HG02763 (cell line): ENCODE measurements at regions not wholly inside any gene's neighbourhood (a gene's known extent, or its start where the extent isn't known, plus 50 kb on each side); places are given as distances from the start of the nearest gene placed in this dataset.

Experiments
- ATAC-seq: cut with Tn5 transposase; IDR thresholded peaks from one replicate; pipeline ENCODE4 v1.9.1; 2021; ENCODE audit warnings: mild to moderate bottlenecking, moderate library complexity; ENCODE audit not compliant: unreplicated experiment

DNA sequence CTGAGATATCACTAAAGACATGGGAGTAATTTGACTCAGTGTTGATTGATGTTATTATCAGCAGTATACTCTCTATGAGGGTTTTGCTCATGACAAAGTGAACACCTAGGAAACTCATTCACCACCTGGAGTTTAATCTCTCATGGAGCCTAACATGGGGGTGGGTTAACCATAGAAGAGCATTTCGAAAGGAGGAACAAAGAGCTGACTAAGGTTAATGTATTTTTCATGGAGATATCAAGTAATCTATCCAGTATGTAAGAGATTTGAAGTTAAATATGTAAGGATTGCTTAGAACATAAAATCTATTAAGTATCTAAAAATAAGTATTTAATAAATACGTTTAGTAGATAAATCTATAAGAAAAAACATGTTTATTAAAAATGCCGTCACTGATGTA lies 917.8 kb downstream of the EPHA4 start:
- ATAC-seq = no peak

DNA sequence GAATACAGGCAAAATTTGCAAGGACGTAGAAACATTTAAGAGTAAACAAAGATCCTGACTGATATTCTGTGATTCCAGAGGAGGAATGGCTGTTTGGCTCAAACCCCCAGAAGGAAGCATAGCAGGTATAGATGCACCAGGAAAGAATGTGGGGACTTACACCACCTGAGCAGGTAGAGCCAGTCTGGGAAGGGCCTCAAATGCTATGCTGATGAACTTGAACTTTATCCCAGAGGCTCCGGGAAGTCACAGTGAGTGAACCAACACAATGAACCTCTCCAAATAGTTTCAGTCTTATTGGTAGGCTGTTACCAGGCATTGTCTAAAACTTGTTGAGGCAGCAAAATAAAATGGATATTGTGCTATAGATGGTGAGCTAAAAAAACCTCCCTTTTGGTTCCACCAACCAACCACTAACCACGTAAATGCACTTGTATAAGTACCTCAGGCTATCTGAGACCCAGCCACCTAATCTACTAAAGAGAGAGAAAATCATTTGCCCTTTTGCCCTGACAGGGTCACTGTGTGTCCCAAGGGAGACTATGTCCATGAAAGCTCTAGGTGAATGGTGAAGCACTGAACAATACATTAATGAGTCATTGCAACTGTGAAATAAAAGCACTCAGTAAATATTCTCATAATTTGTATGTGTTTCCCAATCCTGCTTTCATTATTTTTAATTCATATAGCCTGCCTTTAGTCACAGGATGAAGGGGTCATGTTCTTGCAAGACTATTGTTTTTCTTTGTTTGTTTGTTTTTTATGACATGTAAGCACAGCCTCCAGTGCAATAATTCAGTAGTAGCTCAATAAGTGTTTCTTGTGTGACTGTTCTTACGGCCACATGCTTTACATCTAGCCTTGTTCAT lies 911.6 kb downstream of the EPHA4 start:
- no peak for ATAC-seq

- no peak for ATAC-seq
Observed at GRCh38 chr2:220662431-220662830, 909.7 kb downstream of the EPHA4 start.

DNA sequence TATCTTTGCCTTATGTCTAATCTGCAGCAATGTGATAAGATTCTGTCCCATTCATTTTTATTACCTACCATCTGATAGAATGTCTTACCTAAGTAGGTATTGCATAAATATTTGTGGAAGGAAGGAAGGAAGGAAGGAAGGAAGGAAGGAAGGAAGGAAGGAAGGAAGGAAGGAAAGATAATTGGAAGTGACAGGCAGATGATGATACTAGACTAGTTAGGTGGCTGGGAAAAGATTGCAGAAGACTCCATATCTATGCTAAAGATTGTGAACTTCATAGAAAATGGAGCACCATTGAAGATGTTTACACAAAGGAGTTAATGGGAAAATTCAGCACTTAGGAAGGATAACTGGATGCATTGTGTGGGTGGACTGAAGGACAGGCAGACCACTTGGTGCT lies 909.0 kb downstream of the EPHA4 start:
- ATAC-seq = no peak

GRCh38 chr2:220664272-220665107 lies 907.6 kb downstream of the EPHA4 start:
- no peak for ATAC-seq

- ATAC-seq = no peak
Observed at GRCh38 chr2:220665108-220665471, 907.0 kb downstream of the EPHA4 start.

DNA sequence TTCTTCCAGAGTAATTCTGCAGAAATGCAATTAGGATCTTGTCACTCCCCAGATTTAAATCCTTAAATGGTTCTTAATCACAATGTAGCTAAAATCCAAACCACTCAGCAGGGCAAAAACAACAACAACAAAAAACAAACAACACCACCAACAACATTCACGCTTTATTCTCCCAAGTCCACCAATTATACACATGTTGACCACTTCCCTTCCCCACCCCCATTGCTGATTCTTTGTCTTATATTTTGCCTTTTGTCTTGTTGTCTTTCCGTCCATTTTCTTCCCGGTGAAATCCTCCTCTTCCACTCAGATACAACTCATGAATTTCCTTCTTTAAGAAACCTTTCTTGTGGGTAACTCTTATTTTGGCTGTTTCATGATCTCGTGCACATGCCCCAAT lies 902.8 kb downstream of the EPHA4 start:
- no peak for ATAC-seq

DNA sequence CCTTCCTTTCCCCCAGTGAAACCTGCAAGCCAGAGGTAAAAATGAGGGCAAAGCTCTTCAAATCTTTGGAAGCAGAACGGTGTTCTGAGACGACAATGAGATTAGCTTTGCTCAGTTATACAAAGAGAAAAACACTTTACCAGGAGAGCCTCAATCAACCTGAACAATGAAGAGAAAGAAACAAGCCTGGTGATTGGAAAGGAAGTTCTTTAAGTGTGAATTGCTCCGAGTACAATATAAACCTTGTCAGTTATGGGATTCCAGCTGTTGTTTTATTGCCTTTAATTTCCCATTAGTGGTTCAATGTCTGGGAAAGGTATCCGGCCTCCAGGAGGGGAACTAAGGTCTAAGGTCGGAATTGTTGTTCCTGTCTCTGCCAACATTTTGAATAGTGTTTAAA lies 901.6 kb downstream of the EPHA4 start:
- no peak for ATAC-seq

DNA sequence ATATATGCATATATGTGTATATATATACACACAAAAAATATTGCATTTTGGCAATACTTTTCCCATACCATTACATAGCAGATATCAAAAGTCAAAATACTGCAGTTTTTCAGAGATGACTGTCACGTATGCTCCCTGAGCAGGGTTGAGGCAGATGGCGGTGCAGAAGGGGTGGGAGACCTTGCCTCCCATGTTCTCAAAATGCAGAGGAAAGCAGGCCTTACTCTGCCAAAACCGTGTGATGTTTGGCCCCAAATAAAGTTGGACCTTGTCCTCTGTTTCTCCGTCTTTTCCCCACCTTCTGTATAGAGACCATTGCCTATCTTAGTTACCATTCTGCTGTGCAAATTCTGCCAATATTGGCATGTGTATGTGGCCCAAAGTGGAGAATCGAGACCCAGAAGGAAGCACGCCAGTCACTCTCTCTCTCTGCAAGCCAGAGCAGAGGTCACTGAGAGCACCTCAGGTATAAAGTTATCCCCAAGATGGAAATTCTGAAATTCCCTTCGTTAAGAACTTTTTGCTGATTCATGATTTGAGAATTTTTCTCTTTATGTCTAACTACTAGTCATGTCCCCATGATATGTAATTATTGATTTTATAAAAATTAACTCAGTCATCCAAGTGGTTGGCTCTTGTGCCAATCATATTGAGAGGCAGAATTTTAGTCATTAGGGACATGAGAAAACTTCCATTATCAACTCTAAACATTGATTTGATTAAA lies 898.8 kb downstream of the EPHA4 start:
- ATAC-seq = no peak

DNA sequence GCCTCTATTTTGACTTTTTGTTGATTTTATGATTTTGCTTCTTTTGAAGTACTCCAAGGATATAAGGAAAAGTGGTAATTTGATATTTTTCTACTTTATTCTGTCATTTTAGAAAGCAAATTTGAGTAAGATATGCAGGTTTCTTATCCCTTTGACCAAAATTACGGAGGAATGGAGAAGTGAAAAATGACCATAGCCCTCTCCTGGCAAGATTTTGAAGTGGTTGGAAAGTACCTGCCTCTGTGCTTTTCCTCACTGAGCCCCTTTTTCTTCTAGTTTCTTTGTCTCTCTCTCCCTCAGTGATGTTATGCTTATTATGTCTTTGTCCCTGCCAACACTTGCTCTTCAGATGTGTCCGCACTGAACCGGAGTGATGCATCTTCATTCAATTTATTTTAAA lies 898.1 kb downstream of the EPHA4 start:
- ATAC-seq = no peak

DNA sequence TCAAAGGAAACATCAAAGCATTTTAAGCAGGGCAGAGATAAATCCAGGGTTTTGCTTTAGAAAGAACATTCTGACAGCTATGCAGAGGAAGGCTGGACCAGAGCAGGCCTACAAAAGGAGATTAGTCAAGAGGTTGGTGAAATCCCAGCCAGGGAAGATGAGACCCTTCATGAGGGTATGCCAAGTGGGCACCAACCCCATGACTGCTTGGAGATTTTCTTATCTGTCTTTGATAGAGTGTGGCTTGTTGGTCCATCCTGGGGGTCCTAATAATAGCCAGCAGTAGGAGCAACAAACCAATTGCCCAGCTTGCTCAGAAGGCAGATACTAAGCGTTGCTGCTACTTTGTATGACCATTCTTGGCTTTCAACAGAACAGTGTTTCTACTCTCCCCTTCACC lies 895.4 kb downstream of the EPHA4 start:
- no peak for ATAC-seq

- no peak for ATAC-seq
Observed at GRCh38 chr2:220678943-220679342, 893.2 kb downstream of the EPHA4 start.

GRCh38 chr2:220682616-220683015 lies 889.5 kb downstream of the EPHA4 start:
- no peak for ATAC-seq

DNA sequence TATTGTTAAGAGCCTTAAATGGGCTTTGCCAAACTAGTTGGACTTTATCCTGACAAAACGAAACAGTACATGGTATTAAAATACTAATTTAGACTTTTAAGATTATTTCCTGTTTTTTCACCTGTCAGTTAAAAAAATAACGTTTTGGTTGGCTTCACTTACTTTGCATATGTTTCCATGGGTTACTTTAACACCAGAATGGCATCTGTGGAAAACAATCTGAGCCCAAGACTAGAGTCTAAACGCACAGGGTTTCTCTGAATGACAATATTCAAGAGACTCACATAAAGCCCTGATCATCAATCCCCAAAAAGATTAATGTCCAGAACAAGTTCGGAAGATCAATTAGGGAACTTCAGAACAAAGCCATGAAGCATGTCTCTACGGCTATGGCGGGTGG lies 888.0 kb downstream of the EPHA4 start:
- ATAC-seq = no peak

- peak; percentile 76 for ATAC-seq
Observed at GRCh38 chr2:220687231-220687843, 884.8 kb downstream of the EPHA4 start.

GRCh38 chr2:220695397-220696279 lies 876.5 kb downstream of the EPHA4 start:
- ATAC-seq = no peak

DNA sequence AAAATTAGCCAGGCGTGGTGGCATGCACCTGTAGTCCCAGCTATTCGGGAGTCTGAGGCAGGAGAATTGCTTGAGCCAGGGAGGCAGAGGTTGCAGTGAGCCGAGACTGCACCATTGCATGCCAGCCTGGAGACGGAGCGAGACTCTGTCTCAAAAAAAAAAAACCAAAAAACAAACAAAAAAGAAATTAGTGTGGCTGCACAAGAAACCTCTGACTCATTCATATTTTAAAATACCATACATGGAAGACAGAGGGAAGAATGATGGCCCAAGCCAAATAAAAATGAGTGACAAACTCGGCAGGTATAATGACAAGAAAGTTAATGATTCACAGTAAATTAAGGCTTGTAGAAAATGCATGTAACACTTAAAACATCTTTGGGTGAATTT lies 875.8 kb downstream of the EPHA4 start:
- no peak for ATAC-seq

GRCh38 chr2:220697011-220697410 lies 875.1 kb downstream of the EPHA4 start:
- no peak for ATAC-seq

DNA sequence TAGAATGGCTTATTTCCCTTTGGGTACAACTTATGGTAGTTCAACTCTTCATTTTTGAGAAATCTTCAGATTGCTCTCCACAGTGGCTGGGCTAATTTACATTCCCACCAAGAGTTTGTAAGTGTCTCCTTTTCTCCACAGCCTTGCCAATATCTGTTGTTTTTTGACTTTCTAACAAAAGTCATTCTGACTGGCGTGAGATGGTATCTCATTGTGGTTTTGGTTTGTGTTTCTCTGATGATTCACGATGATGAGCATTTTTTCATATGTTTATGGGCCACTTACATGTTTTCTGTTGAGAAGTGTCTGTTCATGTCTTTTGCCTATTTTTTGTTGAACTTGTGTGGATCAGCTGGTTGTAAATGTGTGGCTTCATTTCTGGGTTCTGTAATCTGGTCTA lies 871.0 kb downstream of the EPHA4 start:
- no peak for ATAC-seq

GRCh38 chr2:220703279-220703678 lies 868.8 kb downstream of the EPHA4 start:
- no peak for ATAC-seq
